ENCODE measurements at regions not wholly inside any gene's neighbourhood (a gene's known extent, or its start where the extent isn't known, plus 50 kb on each side); places are given as distances from the start of the nearest gene placed in this dataset.
A peak's percentile ranks its signal among the peaks of the same experiment; 100 is the strongest.

- no peaks in the 10 kb centered on the region for H3K27me3 ChIP-seq (ENCODE audit: control insufficient read depth in 3 of 3, insufficient read depth in 3 of 3, low read length in 3 of 3)
- no peak overlapping the region for H3K27ac ChIP-seq (ENCODE audit: low read depth, low read length)
- H3K4me3 ChIP-seq (ENCODE audit: low read length in 3 of 3), result no peak overlapping the region
- peaks cover 6 to 12% (median 6%) of the 10 kb centered on the region in 3 donors for H3K4me1 ChIP-seq (ENCODE audit: control insufficient read depth in 3 of 3, insufficient read depth in 3 of 3, low read length in 3 of 3)
- H3K36me3 ChIP-seq (ENCODE audit: control insufficient read depth in 3 of 3, insufficient read depth in 3 of 3, low read length in 3 of 3), result no peaks in the 10 kb centered on the region
- no peaks in the 10 kb centered on the region for H3K9me3 ChIP-seq (ENCODE audit: control insufficient read depth in 3 of 3, low read length in 3 of 3)
- no peak overlapping the region for H3K9ac ChIP-seq (ENCODE audit: low read depth in 1 of 3, low read length in 3 of 3)
Measured at GRCh38 chr4:184292465-184292867, 74.8 kb upstream of the ENPP6 start.

GRCh38 chr4:184289179-184289535 lies 71.5 kb upstream of the ENPP6 start:
- H3K9ac ChIP-seq (ENCODE audit: low read depth in 1 of 3, low read length in 3 of 3), result no peak overlapping the region
- H3K4me3 ChIP-seq (ENCODE audit: low read length in 3 of 3), result no peak overlapping the region
- peaks cover 7 to 12% (median 7%) of the 10 kb centered on the region in 3 donors for H3K4me1 ChIP-seq (ENCODE audit: control insufficient read depth in 3 of 3, insufficient read depth in 3 of 3, low read length in 3 of 3)
- H3K9me3 ChIP-seq (ENCODE audit: control insufficient read depth in 3 of 3, low read length in 3 of 3), result no peaks in the 10 kb centered on the region
- H3K27me3 ChIP-seq (ENCODE audit: control insufficient read depth in 3 of 3, insufficient read depth in 3 of 3, low read length in 3 of 3), result no peaks in the 10 kb centered on the region
- H3K36me3 ChIP-seq (ENCODE audit: control insufficient read depth in 3 of 3, insufficient read depth in 3 of 3, low read length in 3 of 3), result no peaks in the 10 kb centered on the region
- no peak overlapping the region for H3K27ac ChIP-seq (ENCODE audit: low read depth, low read length)

GRCh38 chr4:184288451-184289178 lies 70.9 kb upstream of the ENPP6 start:
- no peaks in the 10 kb centered on the region for H3K27me3 ChIP-seq (ENCODE audit: control insufficient read depth in 3 of 3, insufficient read depth in 3 of 3, low read length in 3 of 3)
- H3K9me3 ChIP-seq (ENCODE audit: control insufficient read depth in 3 of 3, low read length in 3 of 3), result no peaks in the 10 kb centered on the region
- H3K27ac ChIP-seq (ENCODE audit: low read depth, low read length), result no peak overlapping the region
- no peak overlapping the region for H3K9ac ChIP-seq (ENCODE audit: low read depth in 1 of 3, low read length in 3 of 3)
- H3K4me3 ChIP-seq (ENCODE audit: low read length in 3 of 3), result no peak overlapping the region
- no peaks in the 10 kb centered on the region for H3K36me3 ChIP-seq (ENCODE audit: control insufficient read depth in 3 of 3, insufficient read depth in 3 of 3, low read length in 3 of 3)
- peaks cover 7 to 12% (median 7%) of the 10 kb centered on the region in 3 donors for H3K4me1 ChIP-seq (ENCODE audit: control insufficient read depth in 3 of 3, insufficient read depth in 3 of 3, low read length in 3 of 3)

- Histone ChIP-seq H3K4me1 (ENCODE audit: control insufficient read depth in 3 of 3, insufficient read depth in 3 of 3, low read length in 3 of 3) (peaks cover 7 to 14% (median 9%) of the 10 kb centered on the region in 3 donors), H3K36me3 (ENCODE audit: control insufficient read depth in 3 of 3, insufficient read depth in 3 of 3, low read length in 3 of 3) (no peaks in the 10 kb centered on the region), H3K9ac (ENCODE audit: low read depth in 1 of 3, low read length in 3 of 3) (peak overlapping the region; percentile 34 to 51 (median 36)), H3K9me3 (ENCODE audit: control insufficient read depth in 3 of 3, low read length in 3 of 3) (no peaks in the 10 kb centered on the region), H3K27me3 (ENCODE audit: control insufficient read depth in 3 of 3, insufficient read depth in 3 of 3, low read length in 3 of 3) (no peaks in the 10 kb centered on the region), H3K27ac (ENCODE audit: low read depth, low read length) (no peak overlapping the region), H3K4me3 (ENCODE audit: low read length in 3 of 3) (peak overlapping the region; percentile 23 to 49 (median 48))
Measured at GRCh38 chr4:184287697-184288255, 70.1 kb upstream of the ENPP6 start.

- no peaks in the 10 kb centered on the region for H3K27me3 ChIP-seq (ENCODE audit: control insufficient read depth in 3 of 3, insufficient read depth in 3 of 3, low read length in 3 of 3)
- no peaks in the 10 kb centered on the region for H3K9me3 ChIP-seq (ENCODE audit: control insufficient read depth in 3 of 3, low read length in 3 of 3)
- H3K4me1 ChIP-seq (ENCODE audit: control insufficient read depth in 3 of 3, insufficient read depth in 3 of 3, low read length in 3 of 3), result peaks cover 7 to 18% (median 16%) of the 10 kb centered on the region in 3 donors
- no peak overlapping the region for H3K4me3 ChIP-seq (ENCODE audit: low read length in 3 of 3)
- H3K36me3 ChIP-seq (ENCODE audit: control insufficient read depth in 3 of 3, insufficient read depth in 3 of 3, low read length in 3 of 3), result no peaks in the 10 kb centered on the region
- no peak overlapping the region for H3K9ac ChIP-seq (ENCODE audit: low read depth in 1 of 3, low read length in 3 of 3)
- H3K27ac ChIP-seq (ENCODE audit: low read depth, low read length), result no peak overlapping the region
Measured at GRCh38 chr4:184286358-184286757, 68.7 kb upstream of the ENPP6 start.

- Histone ChIP-seq H3K27me3 (ENCODE audit: control insufficient read depth in 3 of 3, insufficient read depth in 3 of 3, low read length in 3 of 3) (no peaks in the 10 kb centered on the region), H3K36me3 (ENCODE audit: control insufficient read depth in 3 of 3, insufficient read depth in 3 of 3, low read length in 3 of 3) (no peaks in the 10 kb centered on the region), H3K9me3 (ENCODE audit: control insufficient read depth in 3 of 3, low read length in 3 of 3) (no peaks in the 10 kb centered on the region)
Measured at GRCh38 chr4:184284742-184285141, 67.1 kb upstream of the ENPP6 start.

GRCh38 chr4:184284336-184284690 lies 66.6 kb upstream of the ENPP6 start:
- Histone ChIP-seq H3K27me3 (ENCODE audit: control insufficient read depth in 3 of 3, insufficient read depth in 3 of 3, low read length in 3 of 3) (no peaks in the 10 kb centered on the region), H3K27ac (ENCODE audit: low read depth, low read length) (no peak overlapping the region), H3K36me3 (ENCODE audit: control insufficient read depth in 3 of 3, insufficient read depth in 3 of 3, low read length in 3 of 3) (no peaks in the 10 kb centered on the region), H3K4me3 (ENCODE audit: low read length in 3 of 3) (no peak overlapping the region), H3K9me3 (ENCODE audit: control insufficient read depth in 3 of 3, low read length in 3 of 3) (no peaks in the 10 kb centered on the region), H3K4me1 (ENCODE audit: control insufficient read depth in 3 of 3, insufficient read depth in 3 of 3, low read length in 3 of 3) (peaks cover 7 to 18% (median 16%) of the 10 kb centered on the region in 3 donors), H3K9ac (ENCODE audit: low read depth in 1 of 3, low read length in 3 of 3) (no peak overlapping the region)

More at GRCh38 chr4:184284742-184285141, 67.1 kb upstream of the ENPP6 start:
- Histone ChIP-seq H3K27ac (ENCODE audit: low read depth, low read length) (no peak overlapping the region), H3K4me1 (ENCODE audit: control insufficient read depth in 3 of 3, insufficient read depth in 3 of 3, low read length in 3 of 3) (peaks cover 7 to 18% (median 16%) of the 10 kb centered on the region in 3 donors), H3K4me3 (ENCODE audit: low read length in 3 of 3) (no peak overlapping the region), H3K9ac (ENCODE audit: low read depth in 1 of 3, low read length in 3 of 3) (no peak overlapping the region)

- Histone ChIP-seq H3K36me3 (ENCODE audit: control insufficient read depth in 3 of 3, insufficient read depth in 3 of 3, low read length in 3 of 3) (no peaks in the 10 kb centered on the region), H3K9ac (ENCODE audit: low read depth in 1 of 3, low read length in 3 of 3) (peak overlapping the region in 1 of 3 donors; percentile 25), H3K4me1 (ENCODE audit: control insufficient read depth in 3 of 3, insufficient read depth in 3 of 3, low read length in 3 of 3) (peaks cover 7 to 18% (median 12%) of the 10 kb centered on the region in 3 donors), H3K27ac (ENCODE audit: low read depth, low read length) (no peak overlapping the region), H3K4me3 (ENCODE audit: low read length in 3 of 3) (peak overlapping the region in 1 of 3 donors; percentile 22), H3K9me3 (ENCODE audit: control insufficient read depth in 3 of 3, low read length in 3 of 3) (no peaks in the 10 kb centered on the region), H3K27me3 (ENCODE audit: control insufficient read depth in 3 of 3, insufficient read depth in 3 of 3, low read length in 3 of 3) (no peaks in the 10 kb centered on the region)
Measured at GRCh38 chr4:184283659-184284335, 66.1 kb upstream of the ENPP6 start.

GRCh38 chr4:184282895-184283654 lies 65.4 kb upstream of the ENPP6 start:
- H3K27ac ChIP-seq (ENCODE audit: low read depth, low read length), result no peak overlapping the region
- H3K36me3 ChIP-seq (ENCODE audit: control insufficient read depth in 3 of 3, insufficient read depth in 3 of 3, low read length in 3 of 3), result no peaks in the 10 kb centered on the region
- H3K4me3 ChIP-seq (ENCODE audit: low read length in 3 of 3), result no peak overlapping the region

More at GRCh38 chr4:184282895-184283654, 65.4 kb upstream of the ENPP6 start:
- no peak overlapping the region for H3K9ac ChIP-seq (ENCODE audit: low read depth in 1 of 3, low read length in 3 of 3)
- H3K27me3 ChIP-seq (ENCODE audit: control insufficient read depth in 3 of 3, insufficient read depth in 3 of 3, low read length in 3 of 3), result no peaks in the 10 kb centered on the region
- no peaks in the 10 kb centered on the region for H3K9me3 ChIP-seq (ENCODE audit: control insufficient read depth in 3 of 3, low read length in 3 of 3)
- H3K4me1 ChIP-seq (ENCODE audit: control insufficient read depth in 3 of 3, insufficient read depth in 3 of 3, low read length in 3 of 3), result peaks cover 7 to 17% (median 10%) of the 10 kb centered on the region in 3 donors
